Sigmoid colon (tissue), 6 donors: ENCODE measurements at regions not wholly inside any gene's neighbourhood (a gene's known extent, or its start where the extent isn't known, plus 50 kb on each side); places are given as distances from the start of the nearest gene placed in this dataset.

Experiments used
- DNase-seq: peaks from one replicate; pipeline ENCODE4 v3.0.0-alpha.2; 2019
- H3K27ac ChIP-seq, 4 donors: fragments of 200-600 bp; sonication (generic); one replicate each; pipeline ENCODE4 v1.5.1; 2016 to 2019; ENCODE audit warnings: mild to moderate bottlenecking in 1 of 4
- H3K27me3 ChIP-seq, 3 donors: fragments of 200-600 bp; sonication (generic); one replicate each; pipeline ENCODE4 v1.5.1; 2019; ENCODE audit warnings: mild to moderate bottlenecking in 1 of 3
- H3K36me3 ChIP-seq, 4 donors: fragments of 200-600 bp; sonication (generic); one replicate each; pipeline ENCODE4 v1.5.1; 2016 to 2019
- H3K4me1 ChIP-seq, 4 donors: fragments of 200-600 bp; sonication (generic); one replicate each; pipeline ENCODE4 v1.5.1; 2017 to 2019
- H3K4me3 ChIP-seq, 4 donors: fragments of 200-600 bp; sonication (generic); one replicate each; pipeline ENCODE4 v1.5.1; 2017 to 2019; ENCODE audit warnings: mild to moderate bottlenecking in 2 of 4, moderate library complexity in 1 of 4
- H3K9me3 ChIP-seq, 4 donors: fragments of 200-600 bp in 3 of 4; sonication (generic) in 3 of 4; one replicate each; pipeline versions ENCODE4 v1.5.1 to v1.6.1; 2013 to 2019
- EP300 ChIP-seq, 4 donors: sonication (generic); formaldehyde crosslinking; IDR thresholded peaks; one replicate each; pipeline ENCODE4 v1.6.1; 2017; ENCODE audit warnings: antibody characterized with exemption in 4 of 4
- POLR2A ChIP-seq, 2 donors: fragments of 450-650 bp; IDR thresholded peaks; one replicate each; pipeline ENCODE4 v1.6.1; 2016; ENCODE audit warnings: antibody characterized with exemption in 2 of 2, mild to moderate bottlenecking in 2 of 2, moderate library complexity in 2 of 2
- POLR2AphosphoS5 ChIP-seq, 4 donors: sonication (generic); formaldehyde crosslinking; IDR thresholded peaks; one replicate each; pipeline ENCODE4 v1.6.1; 2017; ENCODE audit warnings: antibody characterized with exemption in 4 of 4
- WGBS, 2 donors: extraction: QIAGEN DNeasy Blood & Tissue Kit; methylation state at CpG; one replicate each; pipeline ENCODE4 v1.1.7; 2013; 5-methylcytosine and 5-hydroxymethylcytosine counted together
- intact Hi-C: fragments of 100-400 bp; cut with DNase I; formaldehyde crosslinking; loops from one replicate; pipeline ENCODE4 v1.15.1; 2023
- TF ChIP-seq, protein P1 (sequence below), 4 experiments: fragments of 450-650 bp in 3 of 4; fragments of 200-600 bp in 1 of 4; IDR thresholded peaks; one replicate each; pipeline ENCODE4 v1.5.1; 2016 to 2019; ENCODE audit warnings: antibody characterized with exemption in 4 of 4, mild to moderate bottlenecking in 3 of 4, moderate library complexity in 2 of 4
- donor health status: healthy with polysubstance abuse.
- donor health status: healthy.

DNA sequence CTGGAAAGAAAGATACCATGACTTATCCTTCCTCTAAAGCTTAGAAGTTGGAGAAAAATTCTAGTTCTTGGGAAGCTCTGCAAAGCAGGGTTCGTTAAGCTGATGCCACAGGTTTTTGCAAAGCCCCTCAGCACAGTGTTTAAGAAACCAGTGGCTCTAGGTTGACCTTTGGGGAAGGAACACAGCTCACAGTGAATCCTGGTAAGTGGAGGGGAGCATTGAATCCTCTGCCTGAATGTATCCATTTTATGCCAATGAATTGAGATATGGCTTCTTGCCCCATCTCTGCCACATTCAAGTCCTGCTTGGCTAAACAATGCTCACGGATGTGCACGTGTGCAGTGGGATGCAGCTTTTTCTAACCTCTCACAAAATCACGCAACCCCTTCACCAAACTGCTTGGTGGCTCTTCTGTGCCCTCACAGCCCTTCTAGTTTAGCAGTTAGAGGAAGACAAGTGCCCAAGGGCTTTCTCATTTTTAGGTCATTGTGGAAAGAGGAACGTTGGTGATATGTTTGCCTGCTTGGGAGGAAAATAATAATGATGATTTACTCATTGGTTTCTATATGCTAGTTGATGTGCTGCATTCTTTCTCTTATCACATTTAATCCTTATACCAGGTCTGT lies 111.3 kb downstream of the DAD1 start:
- DNase-seq, result no peak
- intact Hi-C loops, result loop anchor here (10.0 kb wide), 1 partner anchor 163 kb away; no protein-coding TSS in a partner anchor
- Histone ChIP-seq H3K27me3 (no peaks in the 10 kb centered on the region), H3K9me3 (no peaks in the 10 kb centered on the region), H3K27ac (no peak overlapping the region), H3K36me3 (no peaks in the 10 kb centered on the region), H3K4me1 (peaks cover 0 to 25% (median 10%) of the 10 kb centered on the region in 4 donors), H3K4me3 (no peak overlapping the region)
- TF ChIP-seq POLR2AphosphoS5 (IDR thresholded peaks at IDR 0.05), result no peak
- no peak for TF ChIP-seq POLR2A (IDR thresholded peaks at IDR 0.05)
- TF ChIP-seq, protein P1, sequence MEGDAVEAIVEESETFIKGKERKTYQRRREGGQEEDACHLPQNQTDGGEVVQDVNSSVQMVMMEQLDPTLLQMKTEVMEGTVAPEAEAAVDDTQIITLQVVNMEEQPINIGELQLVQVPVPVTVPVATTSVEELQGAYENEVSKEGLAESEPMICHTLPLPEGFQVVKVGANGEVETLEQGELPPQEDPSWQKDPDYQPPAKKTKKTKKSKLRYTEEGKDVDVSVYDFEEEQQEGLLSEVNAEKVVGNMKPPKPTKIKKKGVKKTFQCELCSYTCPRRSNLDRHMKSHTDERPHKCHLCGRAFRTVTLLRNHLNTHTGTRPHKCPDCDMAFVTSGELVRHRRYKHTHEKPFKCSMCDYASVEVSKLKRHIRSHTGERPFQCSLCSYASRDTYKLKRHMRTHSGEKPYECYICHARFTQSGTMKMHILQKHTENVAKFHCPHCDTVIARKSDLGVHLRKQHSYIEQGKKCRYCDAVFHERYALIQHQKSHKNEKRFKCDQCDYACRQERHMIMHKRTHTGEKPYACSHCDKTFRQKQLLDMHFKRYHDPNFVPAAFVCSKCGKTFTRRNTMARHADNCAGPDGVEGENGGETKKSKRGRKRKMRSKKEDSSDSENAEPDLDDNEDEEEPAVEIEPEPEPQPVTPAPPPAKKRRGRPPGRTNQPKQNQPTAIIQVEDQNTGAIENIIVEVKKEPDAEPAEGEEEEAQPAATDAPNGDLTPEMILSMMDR (IDR thresholded peaks at IDR 0.05), result no peak
- TF ChIP-seq EP300 (IDR thresholded peaks at IDR 0.05), result no peak
- 67 to 82% methylated on average over 5 of the region's 5 CpGs for WGBS, 2 donors

DNA sequence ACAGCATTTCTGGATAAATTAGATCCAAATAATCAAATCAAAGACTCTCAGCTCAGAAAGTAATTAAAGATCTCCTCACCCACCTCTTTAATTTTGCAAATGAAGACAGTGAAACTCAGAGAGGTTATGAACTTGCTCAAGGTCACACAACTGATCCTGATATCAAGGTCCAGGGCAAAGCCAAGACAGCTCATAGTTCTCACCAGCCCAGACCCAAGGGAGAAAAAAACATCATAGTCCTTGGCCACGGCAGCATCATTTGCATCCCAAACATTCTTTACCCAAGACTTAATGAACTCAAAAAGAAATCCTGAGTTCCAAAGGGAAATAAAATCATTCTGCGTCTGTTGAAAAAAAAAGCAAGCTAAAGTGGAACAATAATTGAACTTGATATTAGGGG lies 112.1 kb downstream of the DAD1 start:
- 66 to 84% methylated on average over 2 of the region's 2 CpGs for WGBS, 2 donors
- no peaks in the 10 kb centered on the region for H3K36me3 ChIP-seq
- no peaks in the 10 kb centered on the region for H3K27me3 ChIP-seq
- H3K4me1 ChIP-seq, result peaks cover 0 to 18% (median 7%) of the 10 kb centered on the region in 4 donors
- no peak for DNase-seq
- no peaks in the 10 kb centered on the region for H3K9me3 ChIP-seq
- no peak overlapping the region for H3K4me3 ChIP-seq
- intact Hi-C loops, result loop anchor here (10.0 kb wide), 1 partner anchor 162 kb away; no protein-coding TSS in a partner anchor
- no peak overlapping the region for H3K27ac ChIP-seq
- TF ChIP-seq POLR2AphosphoS5 (IDR thresholded peaks at IDR 0.05) (no peak), EP300 (IDR thresholded peaks at IDR 0.05) (no peak), POLR2A (IDR thresholded peaks at IDR 0.05) (no peak)
- TF ChIP-seq, protein P1 (IDR thresholded peaks at IDR 0.05), result no peak

DNA sequence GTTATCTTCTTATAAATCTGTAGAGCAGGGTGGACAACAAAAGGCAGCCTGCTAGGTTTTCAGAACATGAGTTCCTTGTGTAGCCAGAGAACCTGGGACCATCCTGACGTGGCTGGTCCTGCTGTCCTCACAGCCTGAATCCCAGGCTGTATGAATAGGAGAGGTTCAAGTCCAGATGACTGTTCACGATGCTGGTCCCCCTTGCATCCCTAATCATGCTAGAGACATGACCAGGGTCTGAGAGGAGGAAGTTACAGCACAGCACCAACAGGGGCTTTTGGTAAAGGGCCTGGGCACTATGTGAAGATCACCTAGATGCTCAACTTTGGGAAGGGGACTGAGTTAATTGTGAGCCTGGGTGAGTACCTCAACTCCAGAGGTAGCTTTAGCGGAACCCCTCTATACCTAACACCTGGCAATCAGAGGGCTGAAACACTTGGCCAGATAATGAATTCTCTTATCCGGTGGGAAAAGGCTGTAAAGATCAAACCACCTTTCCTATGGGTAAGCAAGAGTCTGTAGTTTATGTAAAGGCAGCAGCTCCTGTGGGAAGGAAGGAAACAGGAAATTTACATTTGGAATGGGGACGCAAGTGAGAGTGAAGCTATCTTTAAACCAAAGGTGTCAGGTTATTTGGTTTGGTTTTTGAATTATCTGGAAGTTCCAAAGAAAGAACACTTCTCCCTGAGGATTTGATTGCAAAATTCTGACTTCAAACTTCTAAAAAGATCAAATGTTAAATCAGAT lies 112.8 kb downstream of the DAD1 start:
- Histone ChIP-seq H3K27me3 (no peaks in the 10 kb centered on the region), H3K27ac (no peak overlapping the region), H3K9me3 (no peaks in the 10 kb centered on the region), H3K36me3 (no peaks in the 10 kb centered on the region), H3K4me3 (no peak overlapping the region), H3K4me1 (peaks cover 0 to 16% (median 6%) of the 10 kb centered on the region in 4 donors)
- 79 to 86% methylated on average over 5 of the region's 5 CpGs for WGBS, 2 donors
- intact Hi-C loops, result loop anchor here (10.0 kb wide), 1 partner anchor 161 kb away; no protein-coding TSS in a partner anchor
- DNase-seq, result no peak
- TF ChIP-seq EP300 (IDR thresholded peaks at IDR 0.05), result no peak
- TF ChIP-seq, protein P1 (IDR thresholded peaks at IDR 0.05), result no peak
- TF ChIP-seq POLR2A (IDR thresholded peaks at IDR 0.05), result no peak
- TF ChIP-seq POLR2AphosphoS5 (IDR thresholded peaks at IDR 0.05), result no peak

DNA sequence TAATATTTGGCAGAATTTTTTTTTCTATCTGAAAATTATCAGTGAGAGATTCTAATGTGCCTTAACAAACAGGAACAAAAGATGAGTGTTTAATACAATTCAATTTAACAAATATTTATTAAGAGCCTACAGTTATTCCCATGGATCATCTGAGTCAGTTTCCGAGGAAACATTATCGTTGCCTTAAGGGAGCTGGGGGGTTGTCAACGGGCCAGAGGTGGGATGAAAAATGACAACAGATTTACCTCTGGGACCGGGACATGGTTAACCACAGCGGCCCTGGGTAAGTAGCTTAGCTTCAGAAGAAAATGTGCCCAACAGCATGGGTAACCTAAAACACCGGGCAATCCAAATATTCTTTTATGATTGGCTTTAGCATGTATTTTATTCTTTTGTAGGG lies 113.6 kb downstream of the DAD1 start:
- Histone ChIP-seq H3K27me3 (no peaks in the 10 kb centered on the region), H3K9me3 (no peaks in the 10 kb centered on the region), H3K4me1 (peaks cover 0 to 14% (median 5%) of the 10 kb centered on the region in 4 donors), H3K27ac (no peak overlapping the region), H3K36me3 (no peaks in the 10 kb centered on the region), H3K4me3 (no peak overlapping the region)
- 64 to 89% methylated on average over 6 of the region's 6 CpGs for WGBS, 2 donors
- DNase-seq, result no peak
- TF ChIP-seq, protein P1 (IDR thresholded peaks at IDR 0.05), result no peak
- no peak for TF ChIP-seq POLR2AphosphoS5 (IDR thresholded peaks at IDR 0.05)
- TF ChIP-seq EP300 (IDR thresholded peaks at IDR 0.05), result no peak
- no peak for TF ChIP-seq POLR2A (IDR thresholded peaks at IDR 0.05)
- intact Hi-C loops, result loop anchor here (10.0 kb wide), 1 partner anchor 161 kb away; no protein-coding TSS in a partner anchor
